ENCODE measurements at regions not wholly inside any gene's neighbourhood (a gene's known extent, or its start where the extent isn't known, plus 50 kb on each side); places are given as distances from the start of the nearest gene placed in this dataset.
A peak's percentile ranks its signal among the peaks of the same experiment; 100 is the strongest.

DNA sequence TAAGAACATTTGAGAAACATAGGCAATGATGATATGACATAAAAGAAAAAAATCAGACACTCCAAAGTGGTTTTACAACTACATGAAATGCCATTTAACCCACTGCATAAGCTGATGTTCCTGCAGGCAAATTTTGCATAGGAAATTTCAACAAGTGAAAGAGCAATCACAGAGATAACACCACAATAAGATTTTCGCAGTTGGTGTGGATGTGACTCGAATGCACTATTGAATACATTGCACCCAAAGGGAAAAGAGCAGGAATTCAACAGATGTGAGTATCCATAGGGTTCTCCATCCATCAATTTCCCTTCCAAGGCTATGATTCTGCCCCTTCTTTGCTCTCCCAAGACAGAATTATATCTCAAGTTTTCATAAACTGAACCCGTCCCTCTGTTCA is 456.1 kb downstream of the RAP2B start:
- TF ChIP-seq, protein P1, sequence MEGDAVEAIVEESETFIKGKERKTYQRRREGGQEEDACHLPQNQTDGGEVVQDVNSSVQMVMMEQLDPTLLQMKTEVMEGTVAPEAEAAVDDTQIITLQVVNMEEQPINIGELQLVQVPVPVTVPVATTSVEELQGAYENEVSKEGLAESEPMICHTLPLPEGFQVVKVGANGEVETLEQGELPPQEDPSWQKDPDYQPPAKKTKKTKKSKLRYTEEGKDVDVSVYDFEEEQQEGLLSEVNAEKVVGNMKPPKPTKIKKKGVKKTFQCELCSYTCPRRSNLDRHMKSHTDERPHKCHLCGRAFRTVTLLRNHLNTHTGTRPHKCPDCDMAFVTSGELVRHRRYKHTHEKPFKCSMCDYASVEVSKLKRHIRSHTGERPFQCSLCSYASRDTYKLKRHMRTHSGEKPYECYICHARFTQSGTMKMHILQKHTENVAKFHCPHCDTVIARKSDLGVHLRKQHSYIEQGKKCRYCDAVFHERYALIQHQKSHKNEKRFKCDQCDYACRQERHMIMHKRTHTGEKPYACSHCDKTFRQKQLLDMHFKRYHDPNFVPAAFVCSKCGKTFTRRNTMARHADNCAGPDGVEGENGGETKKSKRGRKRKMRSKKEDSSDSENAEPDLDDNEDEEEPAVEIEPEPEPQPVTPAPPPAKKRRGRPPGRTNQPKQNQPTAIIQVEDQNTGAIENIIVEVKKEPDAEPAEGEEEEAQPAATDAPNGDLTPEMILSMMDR (IDR thresholded peaks at IDR 0.05; ENCODE audit: partially characterized antibody, unreplicated experiment), result no peak
- no peak for DNase-seq
- Mint-ChIP-seq H3K27ac (ENCODE audit: unreplicated experiment) (peak overlapping the region; percentile 89), H3K4me1 (ENCODE audit: low read depth, unreplicated experiment) (peaks cover 40% of the 10 kb centered on the region), H3K9me3 (ENCODE audit: unreplicated experiment) (peaks cover 4% of the 10 kb centered on the region), H3K36me3 (ENCODE audit: unreplicated experiment) (no peaks in the 10 kb centered on the region), H3K27me3 (ENCODE audit: unreplicated experiment) (peaks cover 2% of the 10 kb centered on the region), H3K4me3 (ENCODE audit: unreplicated experiment) (peak overlapping the region; percentile 14)

DNA sequence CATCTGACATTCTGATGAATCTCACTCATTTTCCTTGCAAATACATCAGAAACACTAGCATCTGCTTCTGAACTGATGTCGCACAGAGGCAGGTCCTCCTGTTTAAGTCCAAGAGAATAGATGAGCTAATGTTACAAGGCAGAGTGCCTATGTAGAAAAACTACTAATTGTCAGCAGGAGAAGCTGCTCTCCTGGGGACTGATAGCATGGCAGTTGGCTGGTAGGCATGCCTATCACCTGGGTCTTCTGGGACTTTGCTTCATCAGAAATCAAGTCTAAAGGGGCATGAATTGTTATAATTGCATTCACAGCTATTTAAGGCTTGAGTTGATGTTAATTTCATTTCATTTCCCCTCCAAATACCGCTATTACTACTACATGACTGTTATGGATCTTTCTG is 457.2 kb downstream of the RAP2B start:
- H3K27me3 Mint-ChIP-seq (ENCODE audit: unreplicated experiment), result peaks cover 2% of the 10 kb centered on the region
- TF ChIP-seq, protein P1 (IDR thresholded peaks at IDR 0.05; ENCODE audit: partially characterized antibody, unreplicated experiment), result no peak
- H3K9me3 Mint-ChIP-seq (ENCODE audit: unreplicated experiment), result peaks cover 4% of the 10 kb centered on the region
- H3K27ac Mint-ChIP-seq (ENCODE audit: unreplicated experiment), result peak overlapping the region; percentile 91
- H3K36me3 Mint-ChIP-seq (ENCODE audit: unreplicated experiment), result no peaks in the 10 kb centered on the region
- H3K4me1 Mint-ChIP-seq (ENCODE audit: low read depth, unreplicated experiment), result peaks cover 40% of the 10 kb centered on the region
- peak overlapping the region; percentile 21 for H3K4me3 Mint-ChIP-seq (ENCODE audit: unreplicated experiment)
- peak; percentile 40 for DNase-seq

DNA sequence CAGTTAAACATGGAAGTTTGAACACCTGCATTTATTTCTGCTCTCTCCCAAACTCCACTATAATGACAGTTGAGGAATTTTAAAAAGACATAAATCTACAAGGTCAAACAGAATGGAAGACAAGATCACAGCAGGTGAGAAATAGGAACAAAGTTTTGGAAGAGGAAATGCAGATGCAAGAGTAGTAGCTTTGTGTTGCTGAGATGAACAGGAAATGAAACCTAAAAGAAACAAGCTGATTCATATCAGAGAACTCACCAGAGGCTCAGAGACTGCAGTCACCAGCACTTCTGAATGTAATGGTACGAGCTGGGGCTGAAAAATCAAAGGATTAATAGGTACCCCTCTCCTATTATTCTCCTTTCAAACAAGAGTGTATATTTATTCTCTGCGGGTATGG is 459.9 kb downstream of the RAP2B start:
- Mint-ChIP-seq H3K27ac (ENCODE audit: unreplicated experiment) (no peak overlapping the region), H3K4me1 (ENCODE audit: low read depth, unreplicated experiment) (peaks cover 28% of the 10 kb centered on the region), H3K36me3 (ENCODE audit: unreplicated experiment) (no peaks in the 10 kb centered on the region), H3K9me3 (ENCODE audit: unreplicated experiment) (peaks cover 1% of the 10 kb centered on the region), H3K4me3 (ENCODE audit: unreplicated experiment) (no peak overlapping the region), H3K27me3 (ENCODE audit: unreplicated experiment) (peaks cover 2% of the 10 kb centered on the region)
- no peak for DNase-seq
- TF ChIP-seq, protein P1 (IDR thresholded peaks at IDR 0.05; ENCODE audit: partially characterized antibody, unreplicated experiment), result no peak

DNA sequence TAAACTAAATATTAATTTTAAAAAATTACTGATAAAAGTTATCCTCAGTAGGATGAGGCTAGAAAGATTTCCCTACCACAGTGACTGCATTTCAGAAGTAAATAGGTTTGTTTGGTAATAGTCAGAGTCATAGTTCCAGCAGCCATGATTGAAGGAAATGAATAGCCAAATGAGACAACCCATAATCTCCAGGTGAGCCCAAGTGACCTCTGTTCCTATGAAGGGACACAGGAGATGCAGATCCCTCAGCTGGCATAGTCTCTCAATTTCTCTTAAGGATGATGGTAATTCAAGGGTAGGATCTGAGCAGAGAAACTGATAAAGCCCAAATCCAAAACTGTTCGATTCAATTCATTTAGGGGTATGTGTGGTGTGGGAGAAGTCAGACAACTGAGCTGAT is 461.8 kb downstream of the RAP2B start:
- Mint-ChIP-seq H3K36me3 (ENCODE audit: unreplicated experiment) (no peaks in the 10 kb centered on the region), H3K4me1 (ENCODE audit: low read depth, unreplicated experiment) (peaks cover 12% of the 10 kb centered on the region), H3K4me3 (ENCODE audit: unreplicated experiment) (no peak overlapping the region), H3K9me3 (ENCODE audit: unreplicated experiment) (peaks cover 1% of the 10 kb centered on the region), H3K27ac (ENCODE audit: unreplicated experiment) (no peak overlapping the region), H3K27me3 (ENCODE audit: unreplicated experiment) (peaks cover 2% of the 10 kb centered on the region)
- DNase-seq, result no peak
- TF ChIP-seq, protein P1 (IDR thresholded peaks at IDR 0.05; ENCODE audit: partially characterized antibody, unreplicated experiment), result no peak

DNA sequence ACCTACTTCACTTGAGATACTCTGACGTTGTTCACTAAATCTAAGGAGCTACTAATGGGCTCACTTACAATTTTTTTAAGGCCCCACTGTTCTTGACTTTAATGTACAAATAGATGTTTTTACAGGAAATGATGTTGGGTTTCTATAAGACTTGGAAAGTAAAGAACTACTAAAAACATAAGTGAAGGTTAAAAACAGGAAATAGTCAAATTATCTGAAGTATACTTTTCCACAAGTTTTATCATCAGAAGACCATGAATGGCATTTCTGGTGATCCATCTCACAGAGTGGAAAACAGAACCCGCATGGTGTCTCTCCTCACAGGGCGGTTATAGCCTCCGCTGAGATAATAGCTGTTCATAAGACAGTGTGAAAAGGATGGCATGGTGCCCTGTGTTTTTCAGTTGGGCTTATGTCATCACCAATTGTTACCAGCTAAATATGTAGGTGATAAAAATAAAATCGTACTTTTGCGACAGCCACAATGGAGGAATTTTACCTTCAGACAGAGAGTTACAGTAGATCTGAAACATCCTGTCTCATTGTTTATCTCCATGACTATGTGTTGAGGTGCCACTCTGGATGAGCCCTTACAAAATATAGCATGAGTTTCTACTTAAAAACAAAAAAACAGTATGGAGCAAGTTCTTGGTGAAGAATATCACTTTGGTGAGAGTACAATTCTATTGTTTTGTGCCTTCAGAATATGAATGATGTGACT is 462.4 kb downstream of the RAP2B start:
- Mint-ChIP-seq H3K4me1 (ENCODE audit: low read depth, unreplicated experiment) (peaks cover 8% of the 10 kb centered on the region), H3K27ac (ENCODE audit: unreplicated experiment) (no peak overlapping the region), H3K4me3 (ENCODE audit: unreplicated experiment) (no peak overlapping the region), H3K36me3 (ENCODE audit: unreplicated experiment) (no peaks in the 10 kb centered on the region), H3K9me3 (ENCODE audit: unreplicated experiment) (peaks cover 1% of the 10 kb centered on the region), H3K27me3 (ENCODE audit: unreplicated experiment) (peaks cover 1% of the 10 kb centered on the region)
- TF ChIP-seq, protein P1 (IDR thresholded peaks at IDR 0.05; ENCODE audit: partially characterized antibody, unreplicated experiment), result no peak
- no peak for DNase-seq
